OCI-LY7 (cell line): ENCODE measurements at regions not wholly inside any gene's neighbourhood (a gene's known extent, or its start where the extent isn't known, plus 50 kb on each side); places are given as distances from the start of the nearest gene placed in this dataset.

Source experiments
- BruUV-seq: library from RNA; stranded (reverse); fragments of 400-500 nt; replicated peaks from 2 replicates; lab custom pipeline; 2021; lab: Mats Ljungman, UMichigan
- CTCF ChIA-PET: fragments of 300-600 bp; sonication (Branson Sonifier 250); formaldehyde crosslinking; loops from one replicate; lab custom pipeline; 2022; ENCODE audit warnings: antibody characterized with exemption; ENCODE audit not compliant: unreplicated experiment; lab: Charles Lee
- POLR2A ChIA-PET: fragments of 300-600 bp; sonication (Branson Sonifier 250); formaldehyde crosslinking; loops from one replicate; lab custom pipeline; 2022; ENCODE audit warnings: antibody characterized with exemption; lab: Charles Lee
- DNase-seq: peaks from one replicate; pipeline ENCODE4 v3.0.0-alpha.2; 2015; ENCODE audit warnings: low spot score
- H2AFZ ChIP-seq: fragments of 200-600 bp; sonication (generic), shearing (Covaris generic); 2 replicates; pipeline ENCODE4 v1.6.1; 2014; ENCODE audit warnings: mild to moderate bottlenecking, antibody characterized with exemption, low read length, moderate library complexity
- H3K27ac ChIP-seq: fragments of 200-600 bp; sonication (generic); 2 replicates; pipeline ENCODE4 v1.5.1; 2014; ENCODE audit warnings: mixed run types, low read depth, mild to moderate bottlenecking, moderate library complexity, low read length, inconsistent platforms; ENCODE audit not compliant: poor library complexity, severe bottlenecking
- H3K36me3 ChIP-seq: fragments of 200-600 bp; sonication (generic); 2 replicates; pipeline ENCODE4 v1.6.1; 2014; ENCODE audit warnings: mild to moderate bottlenecking, antibody characterized with exemption, low read length, moderate library complexity, mixed read lengths; ENCODE audit not compliant: insufficient read depth
- H3K4me1 ChIP-seq: fragments of 200-600 bp; sonication (generic); 2 replicates; pipeline ENCODE4 v1.5.1; 2014; ENCODE audit warnings: mild to moderate bottlenecking, low read length; ENCODE audit not compliant: insufficient read depth, poor library complexity, severe bottlenecking
- H3K4me2 ChIP-seq: fragments of 200-600 bp; sonication (generic); 2 replicates; pipeline ENCODE4 v1.6.1; 2014; ENCODE audit warnings: mild to moderate bottlenecking, low read length
- H3K4me3 ChIP-seq: fragments of 200-600 bp; sonication (generic); 2 replicates; pipeline ENCODE4 v1.5.1; 2014; ENCODE audit warnings: mild to moderate bottlenecking, low read depth, low read length; ENCODE audit not compliant: poor library complexity, severe bottlenecking
- H3K79me2 ChIP-seq: fragments of 200-600 bp; sonication (generic); 2 replicates; pipeline ENCODE4 v1.6.1; 2016; ENCODE audit warnings: low read depth, mild to moderate bottlenecking, low read length, moderate library complexity, mixed read lengths; ENCODE audit not compliant: insufficient read depth
- H3K9me2 ChIP-seq: fragments of 200-600 bp; sonication (generic); 2 replicates; pipeline ENCODE4 v1.6.1; 2016; ENCODE audit warnings: mild to moderate bottlenecking, low read length, mixed read lengths; ENCODE audit not compliant: insufficient read depth
- H3K9me3 ChIP-seq: fragments of 200-600 bp; sonication (generic); 2 replicates; pipeline ENCODE4 v1.6.1; 2014; ENCODE audit warnings: mild to moderate bottlenecking, mixed run types, low read length, mixed read lengths
- H4K20me1 ChIP-seq: fragments of 200-600 bp; sonication (generic); 2 replicates; pipeline ENCODE4 v1.6.1; 2014; ENCODE audit warnings: mild to moderate bottlenecking, antibody characterized with exemption, low read length, moderate library complexity, mixed read lengths; ENCODE audit not compliant: insufficient read depth
- EZH2phosphoT487 ChIP-seq: fragments of 200-600 bp; sonication (generic); IDR thresholded peaks from 2 replicates; pipeline ENCODE4 v1.6.1; 2018; ENCODE audit warnings: low read depth, borderline replicate concordance, mild to moderate bottlenecking, mixed run types, antibody characterized with exemption, low read length, moderate library complexity, mixed read lengths
- intact Hi-C: fragments of 100-400 bp; cut with micrococcal nuclease; formaldehyde crosslinking; loops from one replicate; pipeline ENCODE4 v1.10.0; 2022; ENCODE audit not compliant: unreplicated experiment
- TF ChIP-seq, protein P1 (sequence below): fragments of 200-600 bp; sonication (generic); conservative IDR thresholded peaks from 2 replicates; pipeline ENCODE4 v1.5.1; 2014; ENCODE audit warnings: mild to moderate bottlenecking, antibody characterized with exemption, low read length, moderate library complexity, mixed read lengths

DNA sequence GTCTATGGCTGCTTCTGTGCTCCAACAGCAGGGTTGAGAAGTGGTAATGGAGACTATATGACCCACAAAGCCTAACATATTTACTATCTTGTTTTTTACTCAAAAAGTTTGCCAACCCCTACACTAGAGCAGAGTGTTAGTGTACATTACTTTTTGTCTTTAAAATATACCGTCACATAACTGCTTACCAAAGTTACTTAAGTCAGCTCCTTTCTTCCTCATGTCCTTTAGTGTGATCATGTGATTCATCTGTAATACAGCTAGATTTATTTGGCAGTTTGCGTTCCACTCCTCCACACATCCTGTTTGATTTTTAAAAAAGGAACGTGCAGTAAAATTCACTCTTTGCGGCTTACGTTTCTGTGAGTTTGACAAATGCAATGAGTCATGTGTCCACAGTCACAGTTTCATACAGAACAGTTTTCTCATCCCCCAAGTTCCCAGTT is 162.4 kb upstream of the GPRIN3 start:
- Histone ChIP-seq H2AFZ (no peak overlapping the region), H4K20me1 (no peaks in the 10 kb centered on the region), H3K4me2 (no peak overlapping the region), H3K79me2 (no peaks in the 10 kb centered on the region), H3K9me2 (no peaks in the 10 kb centered on the region), H3K36me3 (no peaks in the 10 kb centered on the region), H3K4me3 (no peak overlapping the region), H3K4me1 (no peaks in the 10 kb centered on the region), H3K9me3 (no peaks in the 10 kb centered on the region), H3K27ac (no peak overlapping the region)
- DNase-seq: no peak
- no peak for TF ChIP-seq EZH2phosphoT487
- TF ChIP-seq, protein P1, sequence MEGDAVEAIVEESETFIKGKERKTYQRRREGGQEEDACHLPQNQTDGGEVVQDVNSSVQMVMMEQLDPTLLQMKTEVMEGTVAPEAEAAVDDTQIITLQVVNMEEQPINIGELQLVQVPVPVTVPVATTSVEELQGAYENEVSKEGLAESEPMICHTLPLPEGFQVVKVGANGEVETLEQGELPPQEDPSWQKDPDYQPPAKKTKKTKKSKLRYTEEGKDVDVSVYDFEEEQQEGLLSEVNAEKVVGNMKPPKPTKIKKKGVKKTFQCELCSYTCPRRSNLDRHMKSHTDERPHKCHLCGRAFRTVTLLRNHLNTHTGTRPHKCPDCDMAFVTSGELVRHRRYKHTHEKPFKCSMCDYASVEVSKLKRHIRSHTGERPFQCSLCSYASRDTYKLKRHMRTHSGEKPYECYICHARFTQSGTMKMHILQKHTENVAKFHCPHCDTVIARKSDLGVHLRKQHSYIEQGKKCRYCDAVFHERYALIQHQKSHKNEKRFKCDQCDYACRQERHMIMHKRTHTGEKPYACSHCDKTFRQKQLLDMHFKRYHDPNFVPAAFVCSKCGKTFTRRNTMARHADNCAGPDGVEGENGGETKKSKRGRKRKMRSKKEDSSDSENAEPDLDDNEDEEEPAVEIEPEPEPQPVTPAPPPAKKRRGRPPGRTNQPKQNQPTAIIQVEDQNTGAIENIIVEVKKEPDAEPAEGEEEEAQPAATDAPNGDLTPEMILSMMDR: no peak
- POLR2A ChIA-PET: interaction anchor here (0.6 to 0.8 kb wide), 3 partner anchors 13 to 440 kb away, joined by 3 to 4 read pairs (median 3); no protein-coding TSS in a partner anchor
- intact Hi-C loops: no loop called here
- no TSS peak for BruUV-seq
- CTCF ChIA-PET: no interaction called here

DNA sequence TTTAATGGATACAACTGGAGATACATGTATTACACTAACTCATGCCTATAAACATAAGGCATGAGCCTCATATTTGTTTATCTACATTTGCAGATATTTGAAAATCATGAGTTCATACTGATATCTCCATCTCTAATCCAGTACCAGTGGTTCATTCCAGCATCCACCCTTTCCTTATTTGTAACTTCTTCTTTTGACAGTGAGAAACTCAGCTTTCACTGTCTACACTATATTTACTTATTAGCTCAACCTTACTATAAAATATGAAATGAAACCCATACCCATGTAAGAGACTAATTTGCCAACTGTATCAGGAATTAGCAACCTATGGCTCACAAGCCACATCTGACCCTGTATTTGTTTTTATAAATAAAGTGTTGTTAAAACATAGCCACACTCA is 161.9 kb upstream of the GPRIN3 start:
- H3K27ac ChIP-seq: no peak overlapping the region
- no peaks in the 10 kb centered on the region for H3K79me2 ChIP-seq
- H3K4me3 ChIP-seq: no peak overlapping the region
- TF ChIP-seq EZH2phosphoT487: no peak
- TF ChIP-seq, protein P1: no peak
- DNase-seq: no peak
- no TSS peak for BruUV-seq
- H3K4me2 ChIP-seq: no peak overlapping the region
- H3K9me2 ChIP-seq: no peaks in the 10 kb centered on the region
- H3K4me1 ChIP-seq: no peaks in the 10 kb centered on the region
- POLR2A ChIA-PET: interaction anchor here (0.8 kb wide), 1 partner anchor 12 kb away, joined by 3 read pairs; no protein-coding TSS in a partner anchor
- intact Hi-C loops: no loop called here
- no peaks in the 10 kb centered on the region for H3K9me3 ChIP-seq
- no peaks in the 10 kb centered on the region for H4K20me1 ChIP-seq
- CTCF ChIA-PET: no interaction called here
- H2AFZ ChIP-seq: no peak overlapping the region
- H3K36me3 ChIP-seq: no peaks in the 10 kb centered on the region

DNA sequence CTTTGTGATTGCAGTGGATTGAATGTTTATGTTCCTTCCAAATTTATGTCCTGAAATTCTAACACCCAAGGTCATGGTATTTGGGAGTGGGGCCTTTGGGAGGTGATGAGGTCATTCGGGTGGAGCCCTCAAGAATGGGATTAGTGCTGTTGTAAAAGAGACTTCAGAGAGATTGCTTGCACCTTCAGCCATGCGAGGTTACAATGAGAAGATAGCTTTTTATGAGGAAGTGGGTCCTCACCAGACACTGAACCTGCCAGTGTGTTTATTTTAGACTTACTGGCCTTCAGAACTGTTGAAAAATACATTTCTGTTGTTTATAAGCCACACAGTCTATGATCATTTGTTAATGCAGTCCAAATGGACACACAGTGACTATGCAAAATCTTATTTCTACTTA is 161.0 kb upstream of the GPRIN3 start:
- Histone ChIP-seq H2AFZ (no peak overlapping the region), H3K4me3 (no peak overlapping the region), H3K79me2 (no peaks in the 10 kb centered on the region), H3K9me2 (no peaks in the 10 kb centered on the region), H3K27ac (no peak overlapping the region), H3K36me3 (no peaks in the 10 kb centered on the region), H3K4me2 (no peak overlapping the region), H4K20me1 (no peaks in the 10 kb centered on the region), H3K4me1 (no peaks in the 10 kb centered on the region), H3K9me3 (no peaks in the 10 kb centered on the region)
- CTCF ChIA-PET: no interaction called here
- TF ChIP-seq, protein P1: no peak
- TF ChIP-seq EZH2phosphoT487: no peak
- DNase-seq: no peak
- POLR2A ChIA-PET: no interaction called here
- intact Hi-C loops: no loop called here
- no TSS peak for BruUV-seq
